ENCODE measurements at regions not wholly inside any gene's neighbourhood (a gene's known extent, or its start where the extent isn't known, plus 50 kb on each side); places are given as distances from the start of the nearest gene placed in this dataset.
A peak's percentile ranks its signal among the peaks of the same experiment; 100 is the strongest.
"Not testable (repeated sequence)": the region's sequence is repeated elsewhere in the genome, so short reads cannot be mapped to it uniquely, and the experiment has no call there.

DNA sequence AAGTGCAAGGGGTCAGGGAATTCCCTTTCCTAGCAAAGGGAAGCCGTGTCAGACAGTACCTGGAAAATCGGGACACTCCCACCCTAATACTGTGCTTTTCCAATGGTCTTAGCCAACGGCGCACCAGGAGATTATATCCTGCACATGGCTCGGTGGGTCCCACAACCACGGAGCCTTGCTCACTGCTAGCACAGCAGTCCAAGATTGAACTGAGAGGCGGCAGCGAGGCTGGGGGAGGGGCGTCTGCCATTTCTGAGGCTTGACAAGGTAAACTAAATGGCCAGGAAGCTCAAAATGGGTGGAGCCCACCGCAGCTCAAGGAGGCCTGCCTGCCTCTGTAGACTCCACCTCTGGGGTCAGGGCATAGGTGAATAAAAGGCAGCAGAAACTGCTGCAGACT lies 76.5 kb upstream of the LINC00632 start:
- not testable (repeated sequence) for DNase-seq

DNA sequence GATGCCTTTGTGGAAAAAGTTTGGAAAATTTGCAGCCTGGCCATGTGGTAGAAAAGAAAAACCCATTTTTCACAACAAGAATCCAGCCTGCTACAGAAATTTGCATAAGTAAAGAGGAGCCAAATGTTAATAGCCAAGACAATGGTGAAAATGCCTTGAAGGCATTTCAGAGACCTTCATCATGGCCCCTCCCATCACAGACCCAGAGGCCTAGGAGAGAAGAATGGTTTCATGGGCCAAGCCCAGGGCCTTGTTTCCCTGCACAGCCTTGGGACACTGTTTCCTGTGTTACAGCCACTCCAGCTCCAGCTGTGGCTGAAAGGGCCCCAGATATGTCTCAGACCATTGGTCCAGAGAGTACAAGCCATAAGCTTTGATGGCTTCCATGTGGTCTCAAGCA lies 101.4 kb upstream of the LINC00632 start:
- DNase-seq = no peak

GRCh38 chrX:140602140-140602539 lies 97.3 kb upstream of the SOX3 start:
- no peak for DNase-seq

- no peak for DNase-seq
These were observed 95.0 kb upstream of the SOX3 start for GRCh38 chrX:140599851-140600250.

- no peak for DNase-seq
These were observed 84.8 kb upstream of the SOX3 start for GRCh38 chrX:140589657-140590056.

DNA sequence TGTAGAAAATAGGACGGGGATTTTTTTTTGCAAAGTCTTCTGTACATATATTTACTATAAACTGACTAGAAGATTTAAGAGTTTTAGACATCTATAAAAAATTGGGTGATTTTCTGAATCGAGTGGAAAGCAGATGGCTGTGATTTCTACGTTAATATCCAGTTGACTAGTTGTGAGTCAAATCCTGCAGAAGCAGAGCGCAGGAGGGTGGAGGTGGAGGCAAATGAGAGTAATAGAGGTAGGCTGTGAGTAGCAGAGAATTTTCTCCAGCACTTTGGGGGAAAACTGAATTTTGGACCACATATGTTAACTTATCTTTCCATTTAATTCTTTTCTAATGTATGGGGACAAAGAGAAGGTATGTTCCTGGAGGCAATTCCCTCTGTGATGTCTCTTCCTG lies 82.1 kb upstream of the SOX3 start:
- no peak for DNase-seq

DNA sequence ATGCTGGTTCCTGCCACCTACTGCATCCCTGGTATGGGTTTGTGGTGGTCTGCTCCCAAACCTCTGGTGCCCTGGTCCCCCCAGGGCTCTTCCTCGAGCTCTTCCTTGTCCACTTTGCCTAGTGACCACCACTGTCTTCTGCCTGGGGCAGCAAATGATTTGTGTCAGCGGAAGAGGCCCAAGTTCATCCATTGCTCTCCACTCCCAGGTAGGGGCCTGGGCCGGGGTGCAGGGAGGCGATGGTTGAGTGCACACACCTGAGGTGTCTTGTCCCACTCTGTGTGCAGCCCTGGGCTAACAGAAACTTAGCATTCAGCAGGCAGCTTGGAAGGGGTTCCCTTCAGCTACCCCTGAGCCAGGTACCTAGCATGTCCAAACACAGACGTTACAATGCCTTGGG lies 75.6 kb upstream of the SOX3 start:
- DNase-seq = no peak

DNA sequence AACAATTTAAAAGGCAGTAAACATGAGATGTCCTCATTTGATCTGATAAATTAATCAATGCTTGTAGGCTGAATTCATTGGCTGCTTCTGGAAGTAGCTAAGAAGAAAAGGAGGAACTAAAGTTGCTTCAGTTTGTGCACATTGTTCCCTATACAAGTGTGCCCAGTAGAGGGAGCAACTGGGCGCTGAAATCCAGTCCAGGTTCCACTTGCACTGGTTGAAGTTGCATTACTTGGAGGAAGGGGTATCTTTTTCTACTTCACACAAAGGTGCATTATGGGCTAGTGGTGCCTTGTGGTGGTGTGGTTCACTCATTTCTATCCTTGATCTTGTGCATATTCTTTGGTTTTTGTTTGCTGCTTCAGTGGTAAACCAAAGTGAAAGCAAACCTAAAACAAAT lies 67.9 kb upstream of the SOX3 start:
- peak; percentile 0 for DNase-seq

DNA sequence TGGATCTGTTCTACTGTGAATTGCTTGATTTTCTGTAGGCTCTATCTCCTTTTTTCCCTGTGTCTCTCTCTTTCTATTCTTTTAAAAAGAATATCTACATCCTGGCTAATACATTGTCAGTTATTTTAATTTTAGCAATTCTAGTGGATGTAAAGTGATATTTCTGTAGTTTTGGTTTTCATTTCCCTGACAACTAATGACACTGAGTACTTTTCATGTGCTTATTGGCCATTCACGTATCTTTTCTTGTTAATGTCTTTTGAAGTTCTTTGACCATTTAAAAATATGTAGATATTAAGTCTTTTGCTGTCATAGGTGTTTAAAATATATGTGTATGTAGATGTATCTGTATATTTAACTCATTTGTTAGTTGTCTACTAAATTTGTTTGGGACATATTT lies 59.0 kb upstream of the SOX3 start:
- DNase-seq = no peak

Measured in NCI-H526 treated with DMSO at 0.1 percent for 48 hours (cell line).